IMR-90 (cell line): ENCODE measurements at regions not wholly inside any gene's neighbourhood (a gene's known extent, or its start where the extent isn't known, plus 50 kb on each side); places are given as distances from the start of the nearest gene placed in this dataset.
"Not testable (repeated sequence)": the region's sequence is repeated elsewhere in the genome, so short reads cannot be mapped to it uniquely, and the experiment has no call there.

Experiments
- ATAC-seq: fragments of 200-7000 bp; cut with Tn5 transposase; 2 replicates; pipeline ENCODE4 v1.9.1; 2020; ENCODE audit warnings: low read depth, mild to moderate bottlenecking, moderate library complexity
- BruUV-seq: library from RNA; stranded (reverse); fragments of 400-500 nt; replicated peaks from 2 replicates; lab custom pipeline; 2021; lab: Mats Ljungman, UMichigan
- CTCF ChIA-PET: fragments of 300-600 bp; formaldehyde crosslinking; extraction: SDS; loops from one replicate; lab custom pipeline; 2021; ENCODE audit warnings: antibody characterized with exemption; lab: Yijun Ruan, JAX
- POLR2A ChIA-PET: fragments of 300-600 bp; sonication (Branson Sonifier 250); formaldehyde crosslinking; loops from one replicate; lab custom pipeline; 2022; ENCODE audit warnings: antibody characterized with exemption; ENCODE audit not compliant: unreplicated experiment; lab: Charles Lee
- DNase-seq: peaks from one replicate; pipeline ENCODE4 v3.0.0; 2013
- H2AFZ ChIP-seq: replicated peaks from 2 replicates; pipeline ENCODE3; 2013; ENCODE audit warnings: low read length, mild to moderate bottlenecking; ENCODE audit not compliant: poor library complexity
- H2AK5ac ChIP-seq: 2 replicates; pipeline ENCODE4 v1.6.1; 2013; ENCODE audit warnings: low read depth, low read length, inconsistent platforms
- H2AK9ac ChIP-seq: replicated peaks from 2 replicates; pipeline ENCODE3; 2013; ENCODE audit warnings: mild to moderate bottlenecking, low read depth, low read length, moderate library complexity; ENCODE audit not compliant: poor library complexity
- H2BK120ac ChIP-seq: 2 replicates; pipeline ENCODE4 v1.6.1; 2013; ENCODE audit warnings: low read depth, low read length, inconsistent platforms
- H2BK15ac ChIP-seq: 3 replicates; pipeline ENCODE4 v1.6.1; 2013; ENCODE audit warnings: low read depth, low read length, inconsistent platforms
- H2BK20ac ChIP-seq: 2 replicates; pipeline ENCODE4 v1.6.1; 2013; ENCODE audit warnings: low read depth, mild to moderate bottlenecking, inconsistent platforms, low read length, moderate library complexity
- H2BK5ac ChIP-seq: 2 replicates; pipeline ENCODE4 v1.6.1; 2013; ENCODE audit warnings: mild to moderate bottlenecking, low read depth, low read length, inconsistent platforms; ENCODE audit not compliant: poor library complexity, severe bottlenecking
- H3K14ac ChIP-seq: replicated peaks from 2 replicates; pipeline ENCODE4 v1.6.1; 2013; ENCODE audit warnings: low read depth, low read length, inconsistent platforms
- H3K18ac ChIP-seq: 2 replicates; pipeline ENCODE4 v1.6.1; 2013; ENCODE audit warnings: low read depth, low read length, control low read depth
- H3K23ac ChIP-seq: 2 replicates; pipeline ENCODE4 v1.6.1; 2013; ENCODE audit warnings: low read depth, low read length, inconsistent platforms
- H3K27ac ChIP-seq: 2 replicates; pipeline ENCODE4 v1.5.1; 2013; ENCODE audit warnings: mild to moderate bottlenecking, control low read depth, low read length; ENCODE audit not compliant: insufficient read depth
- H3K27me3 ChIP-seq: 2 replicates; pipeline ENCODE4 v1.6.1; 2013; ENCODE audit warnings: low read length; ENCODE audit not compliant: control insufficient read depth, insufficient read depth
- H3K36me3 ChIP-seq: 2 replicates; pipeline ENCODE4 v1.6.1; 2013; ENCODE audit warnings: low read length, mixed read lengths; ENCODE audit not compliant: control insufficient read depth, insufficient read depth
- H3K4ac ChIP-seq: 2 replicates; pipeline ENCODE4 v1.6.1; 2013; ENCODE audit warnings: low read depth, low read length, inconsistent platforms
- H3K4me1 ChIP-seq: 2 replicates; pipeline ENCODE4 v1.6.1; 2013; ENCODE audit warnings: low read length, mixed read lengths; ENCODE audit not compliant: control insufficient read depth, insufficient read depth
- H3K4me2 ChIP-seq: 2 replicates; pipeline ENCODE4 v1.6.1; 2013; ENCODE audit warnings: low read depth, mild to moderate bottlenecking, control low read depth, low read length, moderate library complexity
- H3K4me3 ChIP-seq: 2 replicates; pipeline ENCODE4 v1.5.1; 2013; ENCODE audit warnings: low read depth, mild to moderate bottlenecking, control low read depth, low read length, moderate library complexity; ENCODE audit not compliant: insufficient read depth
- H3K56ac ChIP-seq: 2 replicates; pipeline ENCODE4 v1.6.1; 2013; ENCODE audit warnings: low read length, inconsistent platforms; ENCODE audit not compliant: insufficient read depth; ENCODE audit errors: extremely low read depth
- H3K79me1 ChIP-seq, 2 experiments: 2 replicates each; pipeline ENCODE4 v1.6.1; 2013; ENCODE audit warnings: low read length in 2 of 2, inconsistent platforms in 1 of 2, low read depth in 1 of 2
- H3K9ac ChIP-seq: 2 replicates; pipeline ENCODE4 v1.6.1; 2013; ENCODE audit warnings: low read depth, low read length, control low read depth
- H3K9me1 ChIP-seq: 2 replicates; pipeline ENCODE4 v1.6.1; 2013; ENCODE audit warnings: low read length, inconsistent platforms; ENCODE audit not compliant: insufficient read depth
- H3K9me3 ChIP-seq: 2 replicates; pipeline ENCODE4 v1.6.1; 2013; ENCODE audit warnings: low read length; ENCODE audit not compliant: control insufficient read depth, insufficient read depth
- H4K20me1 ChIP-seq: 2 replicates; pipeline ENCODE4 v1.6.1; 2013; ENCODE audit warnings: low read length, inconsistent platforms; ENCODE audit not compliant: insufficient read depth
- H4K5ac ChIP-seq: 2 replicates; pipeline ENCODE4 v1.6.1; 2013; ENCODE audit warnings: mild to moderate bottlenecking, low read depth, low read length, control low read depth
- H4K8ac ChIP-seq, 2 experiments: 2 replicates each; pipeline ENCODE4 v1.6.1; 2013; ENCODE audit warnings: low read depth in 2 of 2, low read length in 2 of 2, control low read depth in 1 of 2, inconsistent platforms in 1 of 2
- H4K91ac ChIP-seq: 2 replicates; pipeline ENCODE4 v1.6.1; 2013; ENCODE audit warnings: low read depth, low read length, inconsistent platforms; ENCODE audit not compliant: insufficient read depth
- ELK1 ChIP-seq: fragments of 150-350 bp; IDR thresholded peaks from 2 replicates; pipeline ENCODE4 v1.6.1; 2016; ENCODE audit warnings: low read depth, mild to moderate bottlenecking, low read length, moderate library complexity, borderline replicate concordance
- FOS ChIP-seq: fragments of 150-350 bp; IDR thresholded peaks from 2 replicates; pipeline ENCODE4 v1.6.1; 2016; ENCODE audit warnings: low read depth, low read length
- MAZ ChIP-seq: IDR thresholded peaks from 2 replicates; pipeline ENCODE4 v1.6.1; 2012; ENCODE audit warnings: low read depth, mild to moderate bottlenecking, low read length, improper control_type of control experiment, moderate library complexity, borderline replicate concordance
- RCOR1 ChIP-seq: IDR thresholded peaks from 2 replicates; pipeline ENCODE4 v1.6.1; 2012; ENCODE audit warnings: mild to moderate bottlenecking, low read length, improper control_type of control experiment; ENCODE audit not compliant: insufficient replicate concordance
- RFX5 ChIP-seq: IDR thresholded peaks from 2 replicates; pipeline ENCODE4 v1.8.0; 2012; ENCODE audit warnings: low read depth, mild to moderate bottlenecking, low read length, moderate library complexity
- SMC3 ChIP-seq: fragments of 150-350 bp; IDR thresholded peaks from 2 replicates; pipeline ENCODE4 v1.6.1; 2016; ENCODE audit warnings: low read depth, mild to moderate bottlenecking, antibody characterized with exemption, low read length, moderate library complexity
- WGBS, 2 experiments: methylation state at CpG; one replicate each; pipeline versions ENCODE4 v1.1.5 to v1.1.7; 2013; ENCODE audit warnings: missing lambda C conversion rate in 2 of 2; ENCODE audit not compliant: insufficient read length in 1 of 2; ENCODE audit errors: extremely low coverage in 2 of 2; 5-methylcytosine and 5-hydroxymethylcytosine counted together
- dilution Hi-C: fragments of 300-500 bp; cut with HindIII; formaldehyde crosslinking; loops from one replicate; pipeline ENCODE4 v1.14.3; 2018; ENCODE audit warnings: low sequenced_read_pairs; ENCODE audit not compliant: unreplicated experiment
- in situ Hi-C: fragments of 300-500 bp; cut with MboI; formaldehyde crosslinking; loops from 3 replicates; pipeline ENCODE4 v1.14.3; 2019; ENCODE audit warnings: low sequenced_read_pairs, inconsistent platforms, mixed read lengths
- intact Hi-C: fragments of 100-400 bp; cut with micrococcal nuclease; formaldehyde crosslinking; loops from 2 replicates; pipeline ENCODE4 v1.10.0; 2022
- TF ChIP-seq, protein P1 (sequence below): fragments of 150-350 bp; IDR thresholded peaks from 2 replicates; pipeline ENCODE4 v1.6.1; 2017; ENCODE audit warnings: mild to moderate bottlenecking, antibody characterized with exemption, low read length, low read depth

DNA sequence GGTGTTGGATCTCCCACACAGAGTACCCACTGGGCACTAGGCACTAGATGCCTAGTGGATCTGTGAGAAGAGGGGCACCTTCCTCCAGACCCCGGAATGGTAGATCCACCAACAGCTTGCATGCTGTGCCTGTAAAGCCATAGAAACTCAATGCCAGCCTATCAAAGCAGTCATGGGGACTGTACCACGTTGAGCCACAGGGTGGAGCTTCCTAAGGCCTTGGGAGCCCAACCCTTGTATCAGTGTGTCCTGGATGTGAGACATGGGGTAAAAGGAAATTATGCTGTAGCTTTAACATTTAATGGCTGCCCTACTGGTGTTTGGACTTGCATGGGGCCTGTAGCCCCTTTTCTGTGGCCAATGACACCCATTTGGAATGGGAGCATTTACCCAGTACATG lies 1024.9 kb downstream of the TMEM121 start:
- no peak overlapping the region for H2AK9ac ChIP-seq
- H2BK20ac ChIP-seq: no peak overlapping the region
- H3K4me3 ChIP-seq: no peak overlapping the region
- no peaks in the 10 kb centered on the region for H3K4me1 ChIP-seq
- in situ Hi-C loops: no loop called here
- H4K8ac ChIP-seq: no peak overlapping the region
- TF ChIP-seq RCOR1 (no peak), FOS (no peak), SMC3 (no peak), ELK1 (no peak), RFX5 (no peak), MAZ (no peak)
- TF ChIP-seq, protein P1, sequence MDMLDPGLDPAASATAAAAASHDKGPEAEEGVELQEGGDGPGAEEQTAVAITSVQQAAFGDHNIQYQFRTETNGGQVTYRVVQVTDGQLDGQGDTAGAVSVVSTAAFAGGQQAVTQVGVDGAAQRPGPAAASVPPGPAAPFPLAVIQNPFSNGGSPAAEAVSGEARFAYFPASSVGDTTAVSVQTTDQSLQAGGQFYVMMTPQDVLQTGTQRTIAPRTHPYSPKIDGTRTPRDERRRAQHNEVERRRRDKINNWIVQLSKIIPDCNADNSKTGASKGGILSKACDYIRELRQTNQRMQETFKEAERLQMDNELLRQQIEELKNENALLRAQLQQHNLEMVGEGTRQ: no peak
- H3K9me1 ChIP-seq: no peaks in the 10 kb centered on the region
- no peak overlapping the region for H3K18ac ChIP-seq
- no peaks in the 10 kb centered on the region for H4K20me1 ChIP-seq
- H4K91ac ChIP-seq: no peak overlapping the region
- no TSS peak for BruUV-seq
- no peak overlapping the region for H3K9ac ChIP-seq
- no peak overlapping the region for H3K27ac ChIP-seq
- no peak for DNase-seq
- H3K14ac ChIP-seq: no peak overlapping the region
- no peak overlapping the region for H2AK5ac ChIP-seq
- H3K4ac ChIP-seq: no peak overlapping the region
- dilution Hi-C loops: no loop called here
- no peaks in the 10 kb centered on the region for H3K79me1 ChIP-seq
- no peak overlapping the region for H4K5ac ChIP-seq
- no peak overlapping the region for H3K56ac ChIP-seq
- intact Hi-C loops: no loop called here
- WGBS, 2 experiments: 0% methylated on average over 1 of the region's 2 CpGs; no CpG with 5 or more reads in 1 of the 2 experiments
- H3K36me3 ChIP-seq: no peaks in the 10 kb centered on the region
- POLR2A ChIA-PET: no interaction called here
- H3K23ac ChIP-seq: no peak overlapping the region
- no peak overlapping the region for H2BK120ac ChIP-seq
- no peak overlapping the region for H3K4me2 ChIP-seq
- CTCF ChIA-PET: no interaction called here
- no peaks in the 10 kb centered on the region for H3K27me3 ChIP-seq
- no peak overlapping the region for H2AFZ ChIP-seq
- H2BK15ac ChIP-seq: no peak overlapping the region
- H2BK5ac ChIP-seq: no peak overlapping the region
- H3K9me3 ChIP-seq: peaks cover 8% of the 10 kb centered on the region
- ATAC-seq: no peak

DNA sequence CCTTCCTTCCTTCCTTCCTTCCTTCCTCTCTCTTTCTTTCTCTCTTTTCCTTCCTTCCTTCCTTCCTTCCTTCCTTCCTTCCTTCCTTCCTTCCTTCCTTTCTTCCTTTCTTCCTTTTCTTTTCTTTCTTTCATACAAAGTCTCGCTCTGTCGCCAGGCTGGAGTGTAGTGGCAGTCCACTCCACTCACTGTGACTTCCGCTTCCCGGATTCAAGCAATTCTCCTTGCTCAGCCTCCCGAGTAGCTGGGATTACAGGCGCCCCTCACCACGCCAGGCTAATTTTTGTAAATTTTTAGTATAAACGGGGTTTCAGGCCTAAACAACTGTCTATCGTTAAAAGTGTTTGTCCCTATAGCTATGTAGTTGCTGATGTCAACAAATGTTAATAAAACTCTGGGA lies 1029.8 kb downstream of the TMEM121 start:
- DNase-seq, H2AK5ac ChIP-seq, intact Hi-C loops, H4K91ac ChIP-seq, BruUV-seq, H3K27me3 ChIP-seq, H3K9ac ChIP-seq, H3K27ac ChIP-seq, H3K4ac ChIP-seq, dilution Hi-C loops, H2BK15ac ChIP-seq, H2BK20ac ChIP-seq, in situ Hi-C loops, H3K14ac ChIP-seq, H3K56ac ChIP-seq, H3K9me1 ChIP-seq, H2AFZ ChIP-seq, H3K4me1 ChIP-seq, H4K20me1 ChIP-seq, H4K8ac ChIP-seq, H3K79me1 ChIP-seq, H3K36me3 ChIP-seq, CTCF ChIA-PET, ATAC-seq, H2BK5ac ChIP-seq, H4K5ac ChIP-seq, H2BK120ac ChIP-seq, H3K4me2 ChIP-seq, H3K23ac ChIP-seq, H3K18ac ChIP-seq, H2AK9ac ChIP-seq, POLR2A ChIA-PET, H3K4me3 ChIP-seq: not testable (repeated sequence)
- WGBS, 2 experiments: 67% methylated on average over 3 of the region's 9 CpGs; no CpG with 5 or more reads in 1 of the 2 experiments
- peaks cover 12% of the 10 kb centered on the region for H3K9me3 ChIP-seq
